ENCODE measurements at regions not wholly inside any gene's neighbourhood (a gene's known extent, or its start where the extent isn't known, plus 50 kb on each side); places are given as distances from the start of the nearest gene placed in this dataset.

DNA sequence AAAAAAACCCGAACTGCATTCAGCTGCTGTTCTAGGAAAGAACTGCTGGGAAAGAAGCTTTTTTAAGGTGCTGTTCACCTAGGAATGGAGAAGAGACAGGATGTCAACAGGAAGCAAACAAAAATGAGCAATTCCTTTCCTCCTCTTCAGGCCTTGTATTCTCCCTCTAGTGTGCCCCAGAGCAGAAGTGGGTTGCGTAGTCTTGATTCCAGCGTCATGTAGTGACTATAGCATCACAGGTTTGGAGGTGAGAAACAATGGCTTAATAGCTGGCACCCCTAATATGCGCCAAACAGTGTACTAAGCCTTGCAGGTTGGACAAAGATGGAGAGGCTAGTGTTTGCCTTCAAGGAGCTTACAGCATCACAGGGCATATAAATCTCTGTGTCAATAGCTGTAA is 146.3 kb upstream of the LCORL start:
- TF ChIP-seq SMAD1 (IDR thresholded peaks at IDR 0.05; ENCODE audit: low read depth, partially characterized antibody) (no peak), MTA2 (IDR thresholded peaks at IDR 0.05; ENCODE audit: low read depth) (no peak), RCOR1 (conservative IDR thresholded peaks at IDR 0.05; ENCODE audit: low read depth, low read length) (no peak), SUZ12 (IDR thresholded peaks at IDR 0.05; ENCODE audit: unreplicated experiment) (no peak), SREBF2 (IDR thresholded peaks at IDR 0.05; ENCODE audit: low read length) (no peak), RAD21 (IDR thresholded peaks at IDR 0.05; ENCODE audit: insufficient read depth, low read depth, low read length) (no peak), RFX5 (IDR thresholded peaks at IDR 0.05; ENCODE audit: low read depth, low read length) (no peak), SRF (IDR thresholded peaks at IDR 0.05; ENCODE audit: low read depth in 2 of 2, low read length in 2 of 2) (no peak), POLR2A (IDR thresholded peaks at IDR 0.05; ENCODE audit: low read depth, low read length) (no peak), JUND (IDR thresholded peaks at IDR 0.05; ENCODE audit: low read depth, low read length) (no peak), MTA3 (IDR thresholded peaks at IDR 0.05; ENCODE audit: borderline replicate concordance, low read length) (no peak), NR2F1 (conservative IDR thresholded peaks at IDR 0.05) (no peak)
- TF ChIP-seq, protein P1, sequence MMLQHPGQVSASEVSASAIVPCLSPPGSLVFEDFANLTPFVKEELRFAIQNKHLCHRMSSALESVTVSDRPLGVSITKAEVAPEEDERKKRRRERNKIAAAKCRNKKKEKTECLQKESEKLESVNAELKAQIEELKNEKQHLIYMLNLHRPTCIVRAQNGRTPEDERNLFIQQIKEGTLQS (IDR thresholded peaks at IDR 0.05; ENCODE audit: borderline replicate concordance, extremely low read depth, low read depth, low read length) = no peak
- TF ChIP-seq, protein P2, sequence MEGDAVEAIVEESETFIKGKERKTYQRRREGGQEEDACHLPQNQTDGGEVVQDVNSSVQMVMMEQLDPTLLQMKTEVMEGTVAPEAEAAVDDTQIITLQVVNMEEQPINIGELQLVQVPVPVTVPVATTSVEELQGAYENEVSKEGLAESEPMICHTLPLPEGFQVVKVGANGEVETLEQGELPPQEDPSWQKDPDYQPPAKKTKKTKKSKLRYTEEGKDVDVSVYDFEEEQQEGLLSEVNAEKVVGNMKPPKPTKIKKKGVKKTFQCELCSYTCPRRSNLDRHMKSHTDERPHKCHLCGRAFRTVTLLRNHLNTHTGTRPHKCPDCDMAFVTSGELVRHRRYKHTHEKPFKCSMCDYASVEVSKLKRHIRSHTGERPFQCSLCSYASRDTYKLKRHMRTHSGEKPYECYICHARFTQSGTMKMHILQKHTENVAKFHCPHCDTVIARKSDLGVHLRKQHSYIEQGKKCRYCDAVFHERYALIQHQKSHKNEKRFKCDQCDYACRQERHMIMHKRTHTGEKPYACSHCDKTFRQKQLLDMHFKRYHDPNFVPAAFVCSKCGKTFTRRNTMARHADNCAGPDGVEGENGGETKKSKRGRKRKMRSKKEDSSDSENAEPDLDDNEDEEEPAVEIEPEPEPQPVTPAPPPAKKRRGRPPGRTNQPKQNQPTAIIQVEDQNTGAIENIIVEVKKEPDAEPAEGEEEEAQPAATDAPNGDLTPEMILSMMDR (IDR thresholded peaks at IDR 0.05 in 2 of 3, conservative IDR thresholded peaks at IDR 0.05 in 1 of 3; ENCODE audit: control insufficient read depth in 2 of 3, extremely low read depth in 1 of 3, insufficient read depth in 1 of 3, low read depth in 3 of 3, low read length in 3 of 3) = no peak

All from GM12878 (cell line).